IMR-90 (cell line): ENCODE measurements at regions not wholly inside any gene's neighbourhood (a gene's known extent, or its start where the extent isn't known, plus 50 kb on each side); places are given as distances from the start of the nearest gene placed in this dataset.

ENCODE experiments used
- ATAC-seq: fragments of 200-7000 bp; cut with Tn5 transposase; 2 replicates; pipeline ENCODE4 v1.9.1; 2020; ENCODE audit warnings: low read depth, mild to moderate bottlenecking, moderate library complexity
- BruUV-seq: library from RNA; stranded (reverse); fragments of 400-500 nt; replicated peaks from 2 replicates; lab custom pipeline; 2021; lab: Mats Ljungman, UMichigan
- CTCF ChIA-PET: fragments of 300-600 bp; formaldehyde crosslinking; extraction: SDS; loops from one replicate; lab custom pipeline; 2021; ENCODE audit warnings: antibody characterized with exemption; lab: Yijun Ruan, JAX
- POLR2A ChIA-PET: fragments of 300-600 bp; sonication (Branson Sonifier 250); formaldehyde crosslinking; loops from one replicate; lab custom pipeline; 2022; ENCODE audit warnings: antibody characterized with exemption; ENCODE audit not compliant: unreplicated experiment; lab: Charles Lee
- DNase-seq: peaks from one replicate; pipeline ENCODE4 v3.0.0; 2013
- H2AFZ ChIP-seq: replicated peaks from 2 replicates; pipeline ENCODE3; 2013; ENCODE audit warnings: low read length, mild to moderate bottlenecking; ENCODE audit not compliant: poor library complexity
- H2AK5ac ChIP-seq: 2 replicates; pipeline ENCODE4 v1.6.1; 2013; ENCODE audit warnings: low read depth, low read length, inconsistent platforms
- H2AK9ac ChIP-seq: replicated peaks from 2 replicates; pipeline ENCODE3; 2013; ENCODE audit warnings: mild to moderate bottlenecking, low read depth, low read length, moderate library complexity; ENCODE audit not compliant: poor library complexity
- H2BK120ac ChIP-seq: 2 replicates; pipeline ENCODE4 v1.6.1; 2013; ENCODE audit warnings: low read depth, low read length, inconsistent platforms
- H2BK15ac ChIP-seq: 3 replicates; pipeline ENCODE4 v1.6.1; 2013; ENCODE audit warnings: low read depth, low read length, inconsistent platforms
- H2BK20ac ChIP-seq: 2 replicates; pipeline ENCODE4 v1.6.1; 2013; ENCODE audit warnings: low read depth, mild to moderate bottlenecking, inconsistent platforms, low read length, moderate library complexity
- H2BK5ac ChIP-seq: 2 replicates; pipeline ENCODE4 v1.6.1; 2013; ENCODE audit warnings: mild to moderate bottlenecking, low read depth, low read length, inconsistent platforms; ENCODE audit not compliant: poor library complexity, severe bottlenecking
- H3K14ac ChIP-seq: replicated peaks from 2 replicates; pipeline ENCODE4 v1.6.1; 2013; ENCODE audit warnings: low read depth, low read length, inconsistent platforms
- H3K18ac ChIP-seq: 2 replicates; pipeline ENCODE4 v1.6.1; 2013; ENCODE audit warnings: low read depth, low read length, control low read depth
- H3K23ac ChIP-seq: 2 replicates; pipeline ENCODE4 v1.6.1; 2013; ENCODE audit warnings: low read depth, low read length, inconsistent platforms
- H3K27ac ChIP-seq: 2 replicates; pipeline ENCODE4 v1.5.1; 2013; ENCODE audit warnings: mild to moderate bottlenecking, control low read depth, low read length; ENCODE audit not compliant: insufficient read depth
- H3K27me3 ChIP-seq: 2 replicates; pipeline ENCODE4 v1.6.1; 2013; ENCODE audit warnings: low read length; ENCODE audit not compliant: control insufficient read depth, insufficient read depth
- H3K36me3 ChIP-seq: 2 replicates; pipeline ENCODE4 v1.6.1; 2013; ENCODE audit warnings: low read length, mixed read lengths; ENCODE audit not compliant: control insufficient read depth, insufficient read depth
- H3K4ac ChIP-seq: 2 replicates; pipeline ENCODE4 v1.6.1; 2013; ENCODE audit warnings: low read depth, low read length, inconsistent platforms
- H3K4me1 ChIP-seq: 2 replicates; pipeline ENCODE4 v1.6.1; 2013; ENCODE audit warnings: low read length, mixed read lengths; ENCODE audit not compliant: control insufficient read depth, insufficient read depth
- H3K4me2 ChIP-seq: 2 replicates; pipeline ENCODE4 v1.6.1; 2013; ENCODE audit warnings: low read depth, mild to moderate bottlenecking, control low read depth, low read length, moderate library complexity
- H3K4me3 ChIP-seq: 2 replicates; pipeline ENCODE4 v1.5.1; 2013; ENCODE audit warnings: low read depth, mild to moderate bottlenecking, control low read depth, low read length, moderate library complexity; ENCODE audit not compliant: insufficient read depth
- H3K56ac ChIP-seq: 2 replicates; pipeline ENCODE4 v1.6.1; 2013; ENCODE audit warnings: low read length, inconsistent platforms; ENCODE audit not compliant: insufficient read depth; ENCODE audit errors: extremely low read depth
- H3K79me1 ChIP-seq, 2 experiments: 2 replicates each; pipeline ENCODE4 v1.6.1; 2013; ENCODE audit warnings: low read length in 2 of 2, inconsistent platforms in 1 of 2, low read depth in 1 of 2
- H3K9ac ChIP-seq: 2 replicates; pipeline ENCODE4 v1.6.1; 2013; ENCODE audit warnings: low read depth, low read length, control low read depth
- H3K9me1 ChIP-seq: 2 replicates; pipeline ENCODE4 v1.6.1; 2013; ENCODE audit warnings: low read length, inconsistent platforms; ENCODE audit not compliant: insufficient read depth
- H3K9me3 ChIP-seq: 2 replicates; pipeline ENCODE4 v1.6.1; 2013; ENCODE audit warnings: low read length; ENCODE audit not compliant: control insufficient read depth, insufficient read depth
- H4K20me1 ChIP-seq: 2 replicates; pipeline ENCODE4 v1.6.1; 2013; ENCODE audit warnings: low read length, inconsistent platforms; ENCODE audit not compliant: insufficient read depth
- H4K5ac ChIP-seq: 2 replicates; pipeline ENCODE4 v1.6.1; 2013; ENCODE audit warnings: mild to moderate bottlenecking, low read depth, low read length, control low read depth
- H4K8ac ChIP-seq, 2 experiments: 2 replicates each; pipeline ENCODE4 v1.6.1; 2013; ENCODE audit warnings: low read depth in 2 of 2, low read length in 2 of 2, control low read depth in 1 of 2, inconsistent platforms in 1 of 2
- H4K91ac ChIP-seq: 2 replicates; pipeline ENCODE4 v1.6.1; 2013; ENCODE audit warnings: low read depth, low read length, inconsistent platforms; ENCODE audit not compliant: insufficient read depth
- BHLHE40 ChIP-seq: fragments of 150-350 bp; IDR thresholded peaks from 2 replicates; pipeline ENCODE4 v1.6.1; 2016; ENCODE audit warnings: mild to moderate bottlenecking, low read depth, low read length
- CEBPB ChIP-seq: IDR thresholded peaks from 2 replicates; pipeline ENCODE4 v1.6.1; 2012; ENCODE audit warnings: low read depth, low read length, improper control_type of control experiment
- CHD1 ChIP-seq: IDR thresholded peaks from 2 replicates; pipeline ENCODE4 v1.6.1; 2012; ENCODE audit warnings: low read depth, low read length, improper control_type of control experiment
- CTCF ChIP-seq: conservative IDR thresholded peaks from 2 replicates; pipeline ENCODE4 v1.5.1; 2012; ENCODE audit warnings: mild to moderate bottlenecking, low read depth, low read length, improper control_type of control experiment
- ELK1 ChIP-seq: fragments of 150-350 bp; IDR thresholded peaks from 2 replicates; pipeline ENCODE4 v1.6.1; 2016; ENCODE audit warnings: low read depth, mild to moderate bottlenecking, low read length, moderate library complexity, borderline replicate concordance
- FOS ChIP-seq: fragments of 150-350 bp; IDR thresholded peaks from 2 replicates; pipeline ENCODE4 v1.6.1; 2016; ENCODE audit warnings: low read depth, low read length
- MAFK ChIP-seq: IDR thresholded peaks from 2 replicates; pipeline ENCODE4 v1.6.1; 2012; ENCODE audit warnings: low read depth, low read length, improper control_type of control experiment
- MXI1 ChIP-seq: IDR thresholded peaks from 2 replicates; pipeline ENCODE4 v1.6.1; 2012; ENCODE audit warnings: low read depth, mild to moderate bottlenecking, low read length, moderate library complexity, borderline replicate concordance
- NFE2L2 ChIP-seq: fragments of 150-350 bp; IDR thresholded peaks from 2 replicates; pipeline ENCODE4 v1.6.1; 2016; ENCODE audit warnings: low read depth, mild to moderate bottlenecking, low read length
- POLR2A ChIP-seq: IDR thresholded peaks from 2 replicates; pipeline ENCODE4 v1.6.1; 2012; ENCODE audit warnings: mild to moderate bottlenecking, low read depth, low read length
- RAD21 ChIP-seq: IDR thresholded peaks from 2 replicates; pipeline ENCODE4 v1.6.1; 2012; ENCODE audit warnings: low read length, improper control_type of control experiment
- RCOR1 ChIP-seq: IDR thresholded peaks from 2 replicates; pipeline ENCODE4 v1.6.1; 2012; ENCODE audit warnings: mild to moderate bottlenecking, low read length, improper control_type of control experiment; ENCODE audit not compliant: insufficient replicate concordance
- RFX5 ChIP-seq: IDR thresholded peaks from 2 replicates; pipeline ENCODE4 v1.8.0; 2012; ENCODE audit warnings: low read depth, mild to moderate bottlenecking, low read length, moderate library complexity
- SMC3 ChIP-seq: fragments of 150-350 bp; IDR thresholded peaks from 2 replicates; pipeline ENCODE4 v1.6.1; 2016; ENCODE audit warnings: low read depth, mild to moderate bottlenecking, antibody characterized with exemption, low read length, moderate library complexity
- USF2 ChIP-seq: fragments of 150-350 bp; IDR thresholded peaks from 2 replicates; pipeline ENCODE4 v1.6.1; 2017; ENCODE audit warnings: mild to moderate bottlenecking, antibody characterized with exemption, low read length, low read depth
- WGBS, 2 experiments: methylation state at CpG; one replicate each; pipeline versions ENCODE4 v1.1.5 to v1.1.7; 2013; ENCODE audit warnings: missing lambda C conversion rate in 2 of 2; ENCODE audit not compliant: insufficient read length in 1 of 2; ENCODE audit errors: extremely low coverage in 2 of 2; 5-methylcytosine and 5-hydroxymethylcytosine counted together
- dilution Hi-C: fragments of 300-500 bp; cut with HindIII; formaldehyde crosslinking; loops from one replicate; pipeline ENCODE4 v1.14.3; 2018; ENCODE audit warnings: low sequenced_read_pairs; ENCODE audit not compliant: unreplicated experiment
- in situ Hi-C: fragments of 300-500 bp; cut with MboI; formaldehyde crosslinking; loops from 3 replicates; pipeline ENCODE4 v1.14.3; 2019; ENCODE audit warnings: low sequenced_read_pairs, inconsistent platforms, mixed read lengths
- intact Hi-C: fragments of 100-400 bp; cut with micrococcal nuclease; formaldehyde crosslinking; loops from 2 replicates; pipeline ENCODE4 v1.10.0; 2022

GRCh38 chr11:71200761-71201160 is 51.6 kb downstream of the SHANK2 start:
- Histone ChIP-seq H4K5ac (no peak overlapping the region), H3K23ac (no peak overlapping the region), H3K79me1 (no peaks in the 10 kb centered on the region; a peak in 2 of 4 replicates), H3K27me3 (no peaks in the 10 kb centered on the region), H3K4me1 (peaks cover 6% of the 10 kb centered on the region; the same call in 1 of the 2 replicates), H3K4me3 (no peak overlapping the region), H3K4me2 (no peak overlapping the region), H3K14ac (no peak overlapping the region), H3K9ac (no peak overlapping the region), H2AK9ac (no peak overlapping the region), H4K91ac (no peak overlapping the region), H2BK120ac (no peak overlapping the region), H2AK5ac (no peak overlapping the region), H3K4ac (no peak overlapping the region), H2BK5ac (no peak overlapping the region), H3K27ac (no peak overlapping the region), H3K36me3 (peaks cover 5% of the 10 kb centered on the region; the same call in 1 of the 2 replicates), H2AFZ (no peak overlapping the region), H2BK15ac (no peak overlapping the region), H3K9me1 (no peaks in the 10 kb centered on the region), H4K8ac (no peak overlapping the region), H3K56ac (no peak overlapping the region), H4K20me1 (no peaks in the 10 kb centered on the region; the same call in 1 of the 2 replicates), H2BK20ac (no peak overlapping the region), H3K9me3 (no peaks in the 10 kb centered on the region), H3K18ac (no peak overlapping the region)
- dilution Hi-C loops (no loop called here), intact Hi-C loops (no loop called here), in situ Hi-C loops (no loop called here)
- DNase-seq (no peak), ATAC-seq (no peak)
- 37% methylated on average over 3 of the region's 5 CpGs; no CpG with 5 or more reads in 1 of the 2 experiments for WGBS, 2 experiments
- no TSS peak for BruUV-seq
- POLR2A ChIA-PET = no interaction called here
- CTCF ChIA-PET = no interaction called here
- TF ChIP-seq BHLHE40 (no peak), MXI1 (no peak), CEBPB (no peak), ELK1 (no peak), POLR2A (no peak), NFE2L2 (no peak), RAD21 (no peak), SMC3 (no peak), RFX5 (no peak), CHD1 (no peak), CTCF (no peak), FOS (no peak), RCOR1 (no peak), USF2 (no peak), MAFK (no peak)
